HCT116 (cell line): ENCODE measurements at regions not wholly inside any gene's neighbourhood (a gene's known extent, or its start where the extent isn't known, plus 50 kb on each side); places are given as distances from the start of the nearest gene placed in this dataset.

Source experiments
- ATAC-seq: fragments of 200-7000 bp; cut with Tn5 transposase; 2 replicates; pipeline ENCODE4 v1.9.1; 2020; ENCODE audit warnings: mild to moderate bottlenecking, moderate library complexity
- BruUV-seq: library from RNA; stranded (reverse); fragments of 400-500 nt; replicated peaks from 2 replicates; lab custom pipeline; 2021; lab: Mats Ljungman, UMichigan
- CTCF ChIA-PET: fragments of 300-600 bp; sonication (Branson Sonifier 250); formaldehyde crosslinking; loops from one replicate; lab custom pipeline; 2021; ENCODE audit warnings: antibody characterized with exemption; lab: Charles Lee
- POLR2A ChIA-PET: fragments of 300-600, 350-600 bp; sonication (Branson Sonifier 250); formaldehyde crosslinking; loops from one replicate; lab custom pipeline; 2021; ENCODE audit warnings: antibody characterized with exemption; lab: Charles Lee
- RAD21 ChIA-PET, 2 experiments: fragments of 300-600 bp; sonication (Branson Sonifier 250); formaldehyde crosslinking; loops; one replicate each; lab custom pipeline; 2023; ENCODE audit warnings: low total read pairs in 2 of 2; ENCODE audit not compliant: uncharacterized antibody in 2 of 2, unreplicated experiment in 2 of 2, low non-redundant PET in 1 of 2; lab: Charles Lee
- DNase-seq: peaks from one replicate; pipeline ENCODE4 v3.0.0-alpha.2; 2010; ENCODE audit warnings: low read depth, low spot score
- H2AFZ ChIP-seq: fragments of 200-600 bp; shearing (Covaris generic), sonication (generic); 2 replicates; pipeline ENCODE4 v1.6.1; 2017; ENCODE audit warnings: low read depth, mixed run types, mixed read lengths, antibody characterized with exemption, low read length; ENCODE audit not compliant: poor library complexity, severe bottlenecking
- H3K27ac ChIP-seq: 2 replicates; pipeline ENCODE4 v1.5.1; 2012; ENCODE audit warnings: low read depth, low read length
- H3K27me3 ChIP-seq: fragments of 200-600 bp; sonication (generic); 2 replicates; pipeline ENCODE4 v1.6.1; 2016; ENCODE audit warnings: mixed run types, low read length, mixed read lengths; ENCODE audit not compliant: insufficient read depth
- H3K36me3 ChIP-seq, 2 experiments: fragments of 200-500 bp in 1 of 2; fragments of 200-600 bp in 1 of 2; sonication (Bioruptor generic) in 1 of 2; sonication (generic) in 1 of 2; 2 replicates each; pipeline versions ENCODE4 v1.5.1 to v1.6.1; 2014 to 2016; ENCODE audit warnings: low read length in 2 of 2, inconsistent platforms in 1 of 2, mixed read lengths in 1 of 2, mixed run types in 1 of 2; ENCODE audit not compliant: insufficient read depth in 2 of 2, control insufficient read depth in 1 of 2
- H3K4me1 ChIP-seq, 2 experiments: fragments of 200-600 bp in 1 of 2; sonication (generic) in 1 of 2; 2 replicates each; pipeline versions ENCODE4 v1.5.1 to v1.6.1; 2012 to 2017; ENCODE audit warnings: low read length in 2 of 2, inconsistent platforms in 1 of 2, mild to moderate bottlenecking in 1 of 2, mixed read lengths in 1 of 2, mixed run types in 1 of 2, moderate library complexity in 1 of 2; ENCODE audit not compliant: insufficient read depth in 2 of 2, control insufficient read depth in 1 of 2
- H3K4me2 ChIP-seq: fragments of 200-600 bp; sonication (generic); 2 replicates; pipeline ENCODE4 v1.6.1; 2017; ENCODE audit warnings: mixed run types, low read length, mixed read lengths
- H3K4me3 ChIP-seq, 2 experiments: fragments of 200-600 bp in 1 of 2; sonication (generic) in 1 of 2; replicated peaks in 1 of 2; 2 replicates each; pipeline ENCODE4 v1.5.1; 2011 to 2016; ENCODE audit warnings: low read length in 2 of 2, control low read depth in 1 of 2, low read depth in 1 of 2, mild to moderate bottlenecking in 1 of 2, mixed read lengths in 1 of 2, mixed run types in 1 of 2
- H3K79me2 ChIP-seq: fragments of 200-600 bp; sonication (generic); 2 replicates; pipeline ENCODE4 v1.6.1; 2017; ENCODE audit warnings: mild to moderate bottlenecking, mixed run types, low read length, moderate library complexity, mixed read lengths; ENCODE audit not compliant: insufficient read depth
- H3K9ac ChIP-seq: fragments of 200-600 bp; sonication (generic); 2 replicates; pipeline ENCODE4 v1.6.1; 2016; ENCODE audit warnings: low read length, mixed read lengths
- H3K9me2 ChIP-seq: fragments of 200-600 bp; sonication (generic), shearing (Covaris generic); 2 replicates; pipeline ENCODE4 v1.6.1; 2017; ENCODE audit warnings: mixed run types, mild to moderate bottlenecking, moderate library complexity; ENCODE audit not compliant: insufficient read depth
- H3K9me3 ChIP-seq, 2 experiments: fragments of 200-500 bp in 1 of 2; fragments of 200-600 bp in 1 of 2; sonication (Bioruptor generic) in 1 of 2; sonication (generic) in 1 of 2; 2 replicates each; pipeline ENCODE4 v1.6.1; 2014 to 2017; ENCODE audit warnings: low read length in 2 of 2, mixed read lengths in 2 of 2, inconsistent platforms in 1 of 2, low read depth in 1 of 2, mild to moderate bottlenecking in 1 of 2, mixed run types in 1 of 2, moderate library complexity in 1 of 2; ENCODE audit not compliant: control insufficient read depth in 1 of 2, insufficient read depth in 1 of 2
- H4K20me1 ChIP-seq: fragments of 200-600 bp; sonication (generic), shearing (Covaris generic); 2 replicates; pipeline ENCODE4 v1.6.1; 2017; ENCODE audit warnings: mixed run types, mild to moderate bottlenecking, moderate library complexity; ENCODE audit not compliant: insufficient read depth
- CBX3 ChIP-seq: IDR thresholded peaks from 2 replicates; pipeline ENCODE4 v1.6.1; 2012; ENCODE audit warnings: low read depth
- CEBPB ChIP-seq: IDR thresholded peaks from 2 replicates; pipeline ENCODE4 v1.6.1; 2012; ENCODE audit warnings: low read depth
- EGR1 ChIP-seq: IDR thresholded peaks from 2 replicates; pipeline ENCODE4 v1.6.1; 2012; ENCODE audit warnings: low read depth
- EZH2 ChIP-seq: fragments of 200-600 bp; sonication (generic); IDR thresholded peaks from 2 replicates; pipeline ENCODE4 v1.6.1; 2017; ENCODE audit warnings: antibody characterized with exemption, mixed run types
- EZH2phosphoT487 ChIP-seq: fragments of 200-600 bp; IDR thresholded peaks from 2 replicates; pipeline ENCODE4 v1.6.1; 2018; ENCODE audit warnings: antibody characterized with exemption, borderline replicate concordance
- JUND ChIP-seq: IDR thresholded peaks from 2 replicates; pipeline ENCODE4 v1.6.1; 2012
- MAX ChIP-seq: IDR thresholded peaks from 2 replicates; pipeline ENCODE4 v1.6.1; 2012
- POLR2A ChIP-seq: IDR thresholded peaks from 2 replicates; pipeline ENCODE4 v1.7.0; 2011; ENCODE audit warnings: borderline replicate concordance; ENCODE audit not compliant: insufficient read depth, insufficient read length; ENCODE audit errors: extremely low read depth
- POLR2AphosphoS5 ChIP-seq: IDR thresholded peaks from 2 replicates; pipeline ENCODE4 v1.6.1; 2011; ENCODE audit warnings: mild to moderate bottlenecking, low read depth, low read length, moderate library complexity
- RAD21 ChIP-seq: IDR thresholded peaks from 2 replicates; pipeline ENCODE4 v1.6.1; 2012; ENCODE audit warnings: low read depth, mild to moderate bottlenecking
- SP1 ChIP-seq: IDR thresholded peaks from 2 replicates; pipeline ENCODE4 v1.6.1; 2012; ENCODE audit warnings: low read depth
- TCF7L2 ChIP-seq: IDR thresholded peaks from 2 replicates; pipeline ENCODE4 v1.7.0; 2011; ENCODE audit warnings: borderline replicate concordance, inconsistent platforms; ENCODE audit not compliant: insufficient read depth, insufficient read length; ENCODE audit errors: extremely low read depth
- ZFX ChIP-seq: fragments of 450-650 bp; IDR thresholded peaks from 2 replicates; pipeline ENCODE4 v1.6.1; 2017
- ZNF274 ChIP-seq: fragments of 200-500 bp; sonication (Bioruptor generic); IDR thresholded peaks from 2 replicates; pipeline ENCODE4 v1.6.1; 2014; ENCODE audit warnings: mild to moderate bottlenecking, low read depth, low read length, inconsistent platforms
- intact Hi-C: fragments of 100-400 bp; cut with micrococcal nuclease; formaldehyde crosslinking; loops from 2 replicates; pipeline ENCODE4 v1.10.0; 2022
- TF ChIP-seq, protein P1 (sequence below): IDR thresholded peaks from 2 replicates; pipeline ENCODE4 v1.6.1; 2012; ENCODE audit warnings: low read depth

- no peaks in the 10 kb centered on the region for H3K79me2 ChIP-seq
- H3K27ac ChIP-seq, result no peak overlapping the region
- H3K27me3 ChIP-seq, result no peaks in the 10 kb centered on the region
- ATAC-seq, result no peak
- no peaks in the 10 kb centered on the region for H3K36me3 ChIP-seq
- TF ChIP-seq POLR2A (no peak), EZH2 (no peak), POLR2AphosphoS5 (no peak), EZH2phosphoT487 (no peak), SP1 (no peak), ZNF274 (no peak), TCF7L2 (no peak), EGR1 (no peak), RAD21 (no peak), CEBPB (no peak), MAX (no peak), CBX3 (no peak), ZFX (no peak), JUND (no peak)
- TF ChIP-seq, protein P1, sequence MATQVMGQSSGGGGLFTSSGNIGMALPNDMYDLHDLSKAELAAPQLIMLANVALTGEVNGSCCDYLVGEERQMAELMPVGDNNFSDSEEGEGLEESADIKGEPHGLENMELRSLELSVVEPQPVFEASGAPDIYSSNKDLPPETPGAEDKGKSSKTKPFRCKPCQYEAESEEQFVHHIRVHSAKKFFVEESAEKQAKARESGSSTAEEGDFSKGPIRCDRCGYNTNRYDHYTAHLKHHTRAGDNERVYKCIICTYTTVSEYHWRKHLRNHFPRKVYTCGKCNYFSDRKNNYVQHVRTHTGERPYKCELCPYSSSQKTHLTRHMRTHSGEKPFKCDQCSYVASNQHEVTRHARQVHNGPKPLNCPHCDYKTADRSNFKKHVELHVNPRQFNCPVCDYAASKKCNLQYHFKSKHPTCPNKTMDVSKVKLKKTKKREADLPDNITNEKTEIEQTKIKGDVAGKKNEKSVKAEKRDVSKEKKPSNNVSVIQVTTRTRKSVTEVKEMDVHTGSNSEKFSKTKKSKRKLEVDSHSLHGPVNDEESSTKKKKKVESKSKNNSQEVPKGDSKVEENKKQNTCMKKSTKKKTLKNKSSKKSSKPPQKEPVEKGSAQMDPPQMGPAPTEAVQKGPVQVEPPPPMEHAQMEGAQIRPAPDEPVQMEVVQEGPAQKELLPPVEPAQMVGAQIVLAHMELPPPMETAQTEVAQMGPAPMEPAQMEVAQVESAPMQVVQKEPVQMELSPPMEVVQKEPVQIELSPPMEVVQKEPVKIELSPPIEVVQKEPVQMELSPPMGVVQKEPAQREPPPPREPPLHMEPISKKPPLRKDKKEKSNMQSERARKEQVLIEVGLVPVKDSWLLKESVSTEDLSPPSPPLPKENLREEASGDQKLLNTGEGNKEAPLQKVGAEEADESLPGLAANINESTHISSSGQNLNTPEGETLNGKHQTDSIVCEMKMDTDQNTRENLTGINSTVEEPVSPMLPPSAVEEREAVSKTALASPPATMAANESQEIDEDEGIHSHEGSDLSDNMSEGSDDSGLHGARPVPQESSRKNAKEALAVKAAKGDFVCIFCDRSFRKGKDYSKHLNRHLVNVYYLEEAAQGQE, result no peak
- no peak overlapping the region for H3K9ac ChIP-seq
- intact Hi-C loops, result no loop called here
- H3K4me1 ChIP-seq, result no peaks in the 10 kb centered on the region
- H4K20me1 ChIP-seq, result no peaks in the 10 kb centered on the region; the same call in 1 of the 2 replicates
- H3K9me2 ChIP-seq, result no peaks in the 10 kb centered on the region
- BruUV-seq, result no TSS peak
- ChIA-PET RAD21 (no interaction called here), POLR2A (no interaction called here), CTCF (no interaction called here)
- no peak overlapping the region for H3K4me3 ChIP-seq
- DNase-seq, result no peak
- H2AFZ ChIP-seq, result no peak overlapping the region
- peaks cover 10 to 11% of the 10 kb centered on the region in 2 experiments; a peak in 2 of 4 replicates for H3K9me3 ChIP-seq
- no peak overlapping the region for H3K4me2 ChIP-seq
Measured at GRCh38 chr10:81218307-81218706, 656.7 kb upstream of the NRG3 start.
